ENCODE measurements at regions not wholly inside any gene's neighbourhood (a gene's known extent, or its start where the extent isn't known, plus 50 kb on each side); places are given as distances from the start of the nearest gene placed in this dataset.

DNA sequence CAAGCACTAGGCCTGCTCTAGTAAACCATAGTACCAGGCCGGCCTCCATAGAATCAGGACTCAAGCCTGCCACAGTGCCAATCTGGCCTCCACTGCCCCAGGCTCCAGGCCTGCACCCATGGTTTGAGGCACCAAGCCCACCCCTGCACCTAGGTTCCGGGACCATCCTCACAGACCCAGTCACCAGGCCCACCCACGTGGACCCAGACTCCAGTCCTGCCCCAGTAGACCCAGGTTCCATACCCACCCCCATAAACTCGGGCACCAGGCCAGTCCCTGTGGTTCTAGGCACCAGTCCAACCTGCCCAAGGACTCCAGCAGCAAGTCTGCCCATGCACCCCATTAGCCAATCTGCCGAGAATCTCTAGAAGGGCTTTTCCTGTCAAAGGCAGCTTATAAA lies 501.8 kb upstream of the TMPO start:
- no peaks in the 10 kb centered on the region for H3K36me3 ChIP-seq
- DNase-seq = no peak
- TF ChIP-seq POLR2A (IDR thresholded peaks at IDR 0.05) (no peak), POLR2AphosphoS5 (IDR thresholded peaks at IDR 0.05) (no peak), EP300 (IDR thresholded peaks at IDR 0.05) (no peak)
- TF ChIP-seq, protein P1, sequence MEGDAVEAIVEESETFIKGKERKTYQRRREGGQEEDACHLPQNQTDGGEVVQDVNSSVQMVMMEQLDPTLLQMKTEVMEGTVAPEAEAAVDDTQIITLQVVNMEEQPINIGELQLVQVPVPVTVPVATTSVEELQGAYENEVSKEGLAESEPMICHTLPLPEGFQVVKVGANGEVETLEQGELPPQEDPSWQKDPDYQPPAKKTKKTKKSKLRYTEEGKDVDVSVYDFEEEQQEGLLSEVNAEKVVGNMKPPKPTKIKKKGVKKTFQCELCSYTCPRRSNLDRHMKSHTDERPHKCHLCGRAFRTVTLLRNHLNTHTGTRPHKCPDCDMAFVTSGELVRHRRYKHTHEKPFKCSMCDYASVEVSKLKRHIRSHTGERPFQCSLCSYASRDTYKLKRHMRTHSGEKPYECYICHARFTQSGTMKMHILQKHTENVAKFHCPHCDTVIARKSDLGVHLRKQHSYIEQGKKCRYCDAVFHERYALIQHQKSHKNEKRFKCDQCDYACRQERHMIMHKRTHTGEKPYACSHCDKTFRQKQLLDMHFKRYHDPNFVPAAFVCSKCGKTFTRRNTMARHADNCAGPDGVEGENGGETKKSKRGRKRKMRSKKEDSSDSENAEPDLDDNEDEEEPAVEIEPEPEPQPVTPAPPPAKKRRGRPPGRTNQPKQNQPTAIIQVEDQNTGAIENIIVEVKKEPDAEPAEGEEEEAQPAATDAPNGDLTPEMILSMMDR (IDR thresholded peaks at IDR 0.05) = no peak
- no peak overlapping the region for H3K27ac ChIP-seq
- WGBS, 5 donors = 76 to 91% (median 85%) methylated on average over 4 to 5 of the region's 5 CpGs
- no peak overlapping the region for H3K4me3 ChIP-seq
- intact Hi-C loops (cut with DNase I; ENCODE audit: low total_unique reads) = no loop called here
- H3K9me3 ChIP-seq = peaks cover 0 to 5% (median 0%) of the 10 kb centered on the region in 4 donors
- no peaks in the 10 kb centered on the region for H3K27me3 ChIP-seq
- H3K4me1 ChIP-seq = no peaks in the 10 kb centered on the region

DNA sequence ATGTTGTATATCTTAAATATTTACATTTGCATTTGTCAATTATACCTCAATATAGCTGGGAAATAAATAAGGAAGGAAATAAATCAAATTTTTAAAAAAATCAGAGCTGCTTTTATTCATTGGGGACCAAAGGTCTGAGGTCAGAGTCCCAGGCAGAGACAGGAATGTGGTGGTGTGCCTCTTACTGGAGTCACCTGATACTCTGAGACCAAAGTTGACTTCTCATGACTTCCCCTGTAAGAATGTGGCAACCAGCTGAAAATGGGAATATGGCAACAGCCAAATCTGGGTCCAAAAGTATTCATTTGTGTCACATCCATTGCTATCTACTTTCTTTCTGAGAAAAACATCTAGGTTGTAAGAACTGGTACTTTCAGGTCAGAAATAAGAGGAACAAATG lies 496.6 kb upstream of the TMPO start:
- Histone ChIP-seq H3K4me3 (no peak overlapping the region), H3K36me3 (no peaks in the 10 kb centered on the region), H3K4me1 (no peaks in the 10 kb centered on the region), H3K27ac (no peak overlapping the region), H3K9me3 (no peaks in the 10 kb centered on the region), H3K27me3 (no peaks in the 10 kb centered on the region)
- TF ChIP-seq POLR2AphosphoS5 (IDR thresholded peaks at IDR 0.05) (no peak), EP300 (IDR thresholded peaks at IDR 0.05) (no peak), POLR2A (IDR thresholded peaks at IDR 0.05) (no peak)
- TF ChIP-seq, protein P1 (IDR thresholded peaks at IDR 0.05) = no peak
- DNase-seq = no peak
- intact Hi-C loops (cut with DNase I; ENCODE audit: low total_unique reads) = no loop called here

DNA sequence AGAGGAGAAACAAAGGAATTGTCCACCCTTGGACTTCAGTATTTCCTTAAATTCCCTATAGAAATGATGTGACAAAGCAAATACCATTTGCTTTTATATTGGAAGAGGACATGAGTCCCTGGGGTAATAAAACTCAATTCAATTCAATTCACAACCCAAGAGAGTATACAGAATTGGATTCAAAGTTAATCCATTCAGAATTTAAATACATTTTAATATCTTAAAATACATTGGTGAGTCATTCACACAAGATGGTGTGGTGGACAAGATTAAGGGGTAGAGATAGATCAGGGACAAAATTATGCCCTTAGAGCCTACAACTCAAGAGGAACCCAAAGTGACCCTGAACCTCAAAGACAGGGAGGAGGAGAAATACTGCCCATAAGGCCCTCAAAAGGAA lies 495.0 kb upstream of the TMPO start:
- H3K27ac ChIP-seq = no peak overlapping the region
- TF ChIP-seq EP300 (IDR thresholded peaks at IDR 0.05) (no peak), POLR2AphosphoS5 (IDR thresholded peaks at IDR 0.05) (no peak), POLR2A (IDR thresholded peaks at IDR 0.05) (no peak)
- TF ChIP-seq, protein P1 (IDR thresholded peaks at IDR 0.05) = no peak
- no peaks in the 10 kb centered on the region for H3K36me3 ChIP-seq
- no peaks in the 10 kb centered on the region for H3K27me3 ChIP-seq
- H3K4me3 ChIP-seq = no peak overlapping the region
- intact Hi-C loops (cut with DNase I; ENCODE audit: low total_unique reads) = no loop called here
- no peak for DNase-seq
- H3K4me1 ChIP-seq = no peaks in the 10 kb centered on the region
- H3K9me3 ChIP-seq = no peaks in the 10 kb centered on the region

DNA sequence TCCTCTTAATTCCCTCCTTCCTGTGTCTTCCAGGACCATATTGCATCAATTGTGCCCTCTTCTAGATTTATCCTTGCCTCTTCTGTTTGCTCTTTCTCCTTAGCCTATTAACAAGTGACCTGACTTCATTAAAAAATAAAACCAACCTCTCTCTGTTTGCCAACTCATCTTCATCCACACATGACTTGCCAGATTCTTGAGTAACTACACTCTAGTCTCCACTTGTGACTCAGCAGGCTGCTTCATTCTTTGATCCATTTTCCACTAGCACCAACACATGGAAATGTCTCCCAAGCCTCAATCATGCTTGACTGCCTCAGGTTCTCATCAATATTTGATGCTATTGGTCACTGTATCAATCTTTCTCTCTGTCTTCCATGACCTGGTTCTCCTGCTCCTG lies 492.4 kb upstream of the TMPO start:
- no peak overlapping the region for H3K27ac ChIP-seq
- H3K36me3 ChIP-seq = no peaks in the 10 kb centered on the region
- H3K4me3 ChIP-seq = no peak overlapping the region
- TF ChIP-seq, protein P1 (IDR thresholded peaks at IDR 0.05) = no peak
- TF ChIP-seq POLR2A (IDR thresholded peaks at IDR 0.05) = no peak
- no peak for TF ChIP-seq EP300 (IDR thresholded peaks at IDR 0.05)
- TF ChIP-seq POLR2AphosphoS5 (IDR thresholded peaks at IDR 0.05) = no peak
- no peaks in the 10 kb centered on the region for H3K27me3 ChIP-seq
- DNase-seq = no peak
- H3K4me1 ChIP-seq = no peaks in the 10 kb centered on the region
- no peaks in the 10 kb centered on the region for H3K9me3 ChIP-seq
- intact Hi-C loops (cut with DNase I; ENCODE audit: low total_unique reads) = no loop called here

Data from stomach (tissue), 8 donors.